Neuronal stem cell (in vitro differentiated cells): ENCODE measurements at regions not wholly inside any gene's neighbourhood (a gene's known extent, or its start where the extent isn't known, plus 50 kb on each side); places are given as distances from the start of the nearest gene placed in this dataset.

Experiments used
- DNase-seq: peaks from one replicate; pipeline ENCODE4 v3.0.0-alpha.2; 2013; ENCODE audit warnings: low spot score
- H2AFZ ChIP-seq: one replicate; pipeline ENCODE4 v1.6.1; 2013; ENCODE audit warnings: mild to moderate bottlenecking, low read length, inconsistent platforms
- H2AK5ac ChIP-seq: 2 replicates; pipeline ENCODE4 v1.6.1; 2013; ENCODE audit warnings: low read depth, mild to moderate bottlenecking, inconsistent platforms, low read length, moderate library complexity, mixed read lengths
- H2BK120ac ChIP-seq: 2 replicates; pipeline ENCODE4 v1.6.1; 2013; ENCODE audit warnings: low read depth, mild to moderate bottlenecking, inconsistent platforms, low read length, moderate library complexity, mixed read lengths
- H2BK12ac ChIP-seq: one replicate; pipeline ENCODE4 v1.6.1; 2013; ENCODE audit warnings: low read length, inconsistent platforms
- H2BK15ac ChIP-seq: 2 replicates; pipeline ENCODE4 v1.6.1; 2013; ENCODE audit warnings: mild to moderate bottlenecking, low read length, inconsistent platforms, mixed read lengths
- H2BK5ac ChIP-seq: one replicate; pipeline ENCODE4 v1.6.1; 2013; ENCODE audit warnings: inconsistent platforms, mild to moderate bottlenecking, low read length, moderate library complexity
- H3K14ac ChIP-seq: one replicate; pipeline ENCODE4 v1.6.1; 2013; ENCODE audit warnings: low read length, inconsistent platforms
- H3K18ac ChIP-seq: 2 replicates; pipeline ENCODE4 v1.6.1; 2013; ENCODE audit warnings: low read length, inconsistent platforms
- H3K23ac ChIP-seq: 2 replicates; pipeline ENCODE4 v1.6.1; 2013; ENCODE audit warnings: low read depth, mild to moderate bottlenecking, mixed read lengths, low read length, inconsistent platforms; ENCODE audit not compliant: poor library complexity
- H3K27ac ChIP-seq: replicated peaks from 3 replicates; pipeline ENCODE4 v1.5.1; 2013; ENCODE audit warnings: low read length, inconsistent platforms
- H3K27me3 ChIP-seq, 3 experiments: 2 replicates each; pipeline ENCODE4 v1.6.1; 2013; ENCODE audit warnings: low read length in 3 of 3, mild to moderate bottlenecking in 2 of 3, inconsistent platforms in 1 of 3, low read depth in 1 of 3, mixed read lengths in 1 of 3, moderate library complexity in 1 of 3; ENCODE audit not compliant: control insufficient read depth in 3 of 3, insufficient read depth in 3 of 3
- H3K36me3 ChIP-seq, 2 donors: replicated peaks in 1 of 2; 2 replicates each; pipeline ENCODE4 v1.6.1; 2013; ENCODE audit warnings: low read length in 2 of 2; ENCODE audit not compliant: control insufficient read depth in 2 of 2, insufficient read depth in 2 of 2
- H3K4ac ChIP-seq: 2 replicates; pipeline ENCODE4 v1.6.1; 2013; ENCODE audit warnings: inconsistent platforms, mild to moderate bottlenecking, low read length, moderate library complexity
- H3K4me1 ChIP-seq, 2 donors: 1 replicate in 1 of 2; 2 replicates in 1 of 2; pipeline ENCODE4 v1.6.1; 2013; ENCODE audit warnings: low read length in 2 of 2, low read depth in 1 of 2; ENCODE audit not compliant: control insufficient read depth in 2 of 2, insufficient read depth in 1 of 2
- H3K4me2 ChIP-seq: one replicate; pipeline ENCODE4 v1.6.1; 2013; ENCODE audit warnings: mild to moderate bottlenecking, low read length, inconsistent platforms; ENCODE audit not compliant: insufficient read depth, poor library complexity, severe bottlenecking
- H3K4me3 ChIP-seq, 2 donors: 2 replicates each; pipeline ENCODE4 v1.5.1; 2013; ENCODE audit warnings: low read length in 2 of 2, mild to moderate bottlenecking in 2 of 2, inconsistent platforms in 1 of 2, moderate library complexity in 1 of 2
- H3K79me1 ChIP-seq: one replicate; pipeline ENCODE4 v1.6.1; 2013; ENCODE audit warnings: low read depth, mild to moderate bottlenecking, inconsistent platforms, low read length, moderate library complexity
- H3K9ac ChIP-seq: one replicate; pipeline ENCODE4 v1.6.1; 2013; ENCODE audit warnings: mild to moderate bottlenecking, low read depth, low read length, inconsistent platforms; ENCODE audit not compliant: poor library complexity
- H3K9me3 ChIP-seq, 2 donors: replicated peaks in 1 of 2; 2 replicates each; pipeline versions ENCODE3 to v1.6.1; 2013; ENCODE audit warnings: low read length in 2 of 2, mild to moderate bottlenecking in 2 of 2, inconsistent platforms in 1 of 2, low read depth in 1 of 2, mixed read lengths in 1 of 2, moderate library complexity in 1 of 2; ENCODE audit not compliant: control insufficient read depth in 2 of 2, insufficient read depth in 1 of 2
- H4K8ac ChIP-seq: one replicate; pipeline ENCODE4 v1.6.1; 2013; ENCODE audit warnings: low read depth, mild to moderate bottlenecking, inconsistent platforms, low read length, moderate library complexity
- H4K91ac ChIP-seq: one replicate; pipeline ENCODE4 v1.6.1; 2013; ENCODE audit warnings: low read length, low read depth, mild to moderate bottlenecking, inconsistent platforms; ENCODE audit not compliant: poor library complexity
- WGBS, 2 donors: extraction: QIAGEN DNeasy Blood & Tissue Kit; methylation state at CpG; one replicate each; pipeline ENCODE4 v1.1.7; 2013; ENCODE audit warnings: missing lambda C conversion rate in 2 of 2, mixed read lengths in 1 of 2; ENCODE audit not compliant: insufficient read length in 2 of 2, insufficient replicate concordance in 1 of 2; ENCODE audit errors: extremely low coverage in 2 of 2; 5-methylcytosine and 5-hydroxymethylcytosine counted together

DNA sequence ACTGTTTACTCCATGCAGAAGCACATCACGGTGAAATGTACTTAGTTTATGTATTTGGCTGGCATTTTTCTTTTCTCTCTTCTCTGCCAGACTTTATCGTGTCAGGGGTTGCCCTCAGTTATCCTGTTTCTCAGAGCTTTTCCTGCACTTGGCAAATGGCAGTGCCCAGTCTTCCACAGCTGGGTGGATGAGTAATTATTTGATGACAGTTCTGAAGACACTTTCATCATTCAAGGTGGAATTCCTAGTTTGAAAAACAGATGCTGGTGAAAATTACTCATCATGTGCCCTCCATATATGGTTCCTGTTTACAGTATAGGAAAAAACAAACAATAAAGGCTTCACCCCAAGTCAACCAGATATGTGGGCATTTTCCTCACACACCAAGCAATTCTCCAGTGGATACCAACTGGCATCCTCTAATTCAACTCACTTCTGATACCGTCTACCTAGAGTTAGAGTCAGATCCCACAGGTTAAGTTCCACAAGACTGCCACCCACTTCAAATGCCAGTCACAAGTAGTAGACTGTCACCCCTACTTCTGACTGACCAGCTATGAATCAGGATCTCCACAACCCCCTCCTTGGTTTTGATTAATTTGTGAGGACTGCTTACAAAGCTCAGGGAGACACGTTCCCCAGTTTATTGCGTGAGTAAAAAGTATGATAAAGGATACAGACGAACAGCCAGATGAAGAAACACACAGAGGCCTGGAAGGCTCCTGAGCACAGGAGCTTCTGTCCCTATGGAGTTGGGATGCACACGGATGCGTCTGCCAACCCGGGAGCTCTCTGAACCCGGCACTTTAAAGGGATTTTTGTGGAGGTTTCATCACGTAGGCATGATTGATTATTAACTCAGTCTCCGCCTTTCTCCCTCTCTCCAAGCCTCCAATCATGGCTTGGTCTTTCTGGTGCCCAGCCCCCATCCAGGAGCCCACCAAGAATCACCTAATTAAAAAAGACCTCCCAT is 72.9 kb downstream of the CLDN34 start:
- no peak overlapping the region for H4K91ac ChIP-seq
- H3K9me3 ChIP-seq = no peaks in the 10 kb centered on the region
- no peak overlapping the region for H3K23ac ChIP-seq
- no peak overlapping the region for H3K4ac ChIP-seq
- no peaks in the 10 kb centered on the region for H3K79me1 ChIP-seq
- H3K14ac ChIP-seq = no peak overlapping the region
- H2AK5ac ChIP-seq = no peak overlapping the region
- peaks cover 0 to 9% of the 10 kb centered on the region in 2 donors for H3K4me1 ChIP-seq
- DNase-seq = no peak
- no peaks in the 10 kb centered on the region for H3K27me3 ChIP-seq
- no peak overlapping the region for H3K27ac ChIP-seq
- no peak overlapping the region for H2BK12ac ChIP-seq
- no peak overlapping the region for H2AFZ ChIP-seq
- no peaks in the 10 kb centered on the region for H3K36me3 ChIP-seq
- no peak overlapping the region for H2BK120ac ChIP-seq
- H3K9ac ChIP-seq = no peak overlapping the region
- no peak overlapping the region for H3K4me3 ChIP-seq
- no peak overlapping the region for H3K4me2 ChIP-seq
- no peak overlapping the region for H3K18ac ChIP-seq
- no peak overlapping the region for H2BK15ac ChIP-seq
- no CpG with 5 or more reads among the region's 12 CpGs for WGBS, 2 donors
- H2BK5ac ChIP-seq = no peak overlapping the region
- H4K8ac ChIP-seq = no peak overlapping the region

DNA sequence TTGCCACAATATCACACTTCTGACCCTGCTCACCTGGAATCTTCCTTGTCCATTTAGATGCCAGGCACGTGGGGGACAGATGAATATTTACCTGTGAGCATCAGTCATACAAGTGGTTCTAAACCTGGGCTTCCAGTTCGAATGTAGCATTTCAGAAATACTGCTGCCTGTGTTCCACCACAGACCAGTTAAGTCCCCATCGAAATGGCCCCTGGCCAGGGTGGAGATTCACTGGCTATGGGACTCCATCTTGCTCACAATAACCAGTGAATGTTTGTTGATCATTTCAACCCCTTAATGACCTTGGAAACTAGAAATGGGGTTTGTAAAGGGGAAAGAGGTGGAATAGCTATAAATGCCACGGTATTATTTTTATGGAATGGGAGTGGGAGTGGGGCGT is 73.8 kb downstream of the CLDN34 start:
- Histone ChIP-seq H2BK15ac (no peak overlapping the region), H3K9me3 (no peaks in the 10 kb centered on the region), H3K36me3 (no peaks in the 10 kb centered on the region), H3K4me2 (no peak overlapping the region), H2AK5ac (no peak overlapping the region), H3K4ac (no peak overlapping the region), H4K91ac (no peak overlapping the region), H3K14ac (no peak overlapping the region), H3K4me1 (peaks cover 0 to 9% of the 10 kb centered on the region in 2 donors), H3K79me1 (peaks cover 2% of the 10 kb centered on the region), H3K23ac (no peak overlapping the region), H2AFZ (no peak overlapping the region), H3K27ac (no peak overlapping the region), H4K8ac (no peak overlapping the region), H3K4me3 (no peak overlapping the region), H3K18ac (no peak overlapping the region), H3K9ac (no peak overlapping the region), H3K27me3 (no peaks in the 10 kb centered on the region), H2BK12ac (no peak overlapping the region), H2BK120ac (no peak overlapping the region), H2BK5ac (no peak overlapping the region)
- no peak for DNase-seq
- WGBS, 2 donors = no CpG with 5 or more reads among the region's 5 CpGs

DNA sequence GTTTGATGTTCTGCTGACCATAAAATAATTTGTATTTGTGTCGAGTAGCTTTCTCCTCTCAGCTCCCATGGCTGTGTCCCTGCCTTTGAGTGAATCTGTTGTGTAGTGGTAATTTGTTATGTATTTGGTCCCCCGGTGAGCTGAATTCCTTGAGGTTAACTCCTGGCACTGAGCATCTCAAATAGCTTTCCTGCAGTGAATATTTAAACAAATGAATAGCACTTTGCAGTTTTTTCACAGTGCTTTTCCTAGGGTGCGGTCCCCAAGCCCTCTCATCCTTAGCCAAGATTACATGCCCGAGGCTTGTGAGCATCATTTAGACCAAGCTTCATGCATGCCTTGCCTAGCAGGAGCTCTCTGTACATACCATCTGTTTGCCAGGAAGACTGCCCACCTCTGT is 74.2 kb downstream of the CLDN34 start:
- Histone ChIP-seq H3K18ac (no peak overlapping the region), H2BK15ac (no peak overlapping the region), H3K4ac (no peak overlapping the region), H3K4me1 (peaks cover 0 to 9% of the 10 kb centered on the region in 2 donors), H3K79me1 (peaks cover 2% of the 10 kb centered on the region), H4K91ac (no peak overlapping the region), H2BK12ac (no peak overlapping the region), H2BK5ac (no peak overlapping the region), H2AK5ac (no peak overlapping the region), H3K27me3 (no peaks in the 10 kb centered on the region), H4K8ac (no peak overlapping the region), H3K9ac (no peak overlapping the region), H3K36me3 (no peaks in the 10 kb centered on the region), H3K14ac (no peak overlapping the region), H3K9me3 (no peaks in the 10 kb centered on the region), H2BK120ac (no peak overlapping the region), H3K27ac (no peak overlapping the region), H3K4me3 (no peak overlapping the region), H3K23ac (no peak overlapping the region), H2AFZ (no peak overlapping the region), H3K4me2 (no peak overlapping the region)
- no peak for DNase-seq
- WGBS, 2 donors = no CpG with 5 or more reads among the region's 4 CpGs

DNA sequence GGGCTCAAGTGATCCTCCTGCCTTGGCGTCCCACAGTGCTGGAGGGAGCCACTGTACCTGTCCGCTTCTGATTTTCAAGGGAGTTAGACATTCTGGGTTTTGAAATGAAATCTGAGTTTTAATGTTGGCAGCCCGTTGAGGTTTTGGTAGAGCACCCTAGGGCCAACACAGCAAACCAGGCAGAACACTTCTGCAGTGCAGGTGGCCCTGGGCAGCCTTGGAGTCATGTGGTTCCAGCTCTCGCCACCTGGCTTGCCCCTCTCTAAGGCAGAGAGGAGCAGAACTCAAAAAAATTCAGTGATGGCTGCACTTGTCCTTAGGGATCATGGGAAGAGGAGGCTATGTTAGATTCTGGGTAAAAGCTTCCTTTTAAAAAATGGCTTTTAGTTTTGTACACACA is 74.9 kb downstream of the CLDN34 start:
- no peak overlapping the region for H3K4me3 ChIP-seq
- no peak overlapping the region for H2BK5ac ChIP-seq
- H3K27me3 ChIP-seq = no peaks in the 10 kb centered on the region
- H3K23ac ChIP-seq = no peak overlapping the region
- no peak overlapping the region for H3K18ac ChIP-seq
- H3K36me3 ChIP-seq = no peaks in the 10 kb centered on the region
- H3K79me1 ChIP-seq = peaks cover 2% of the 10 kb centered on the region
- H3K4me2 ChIP-seq = no peak overlapping the region
- no peak overlapping the region for H3K9ac ChIP-seq
- no peak for DNase-seq
- H2BK120ac ChIP-seq = no peak overlapping the region
- H3K27ac ChIP-seq = no peak overlapping the region
- no peak overlapping the region for H3K4ac ChIP-seq
- no peak overlapping the region for H2BK12ac ChIP-seq
- H2AFZ ChIP-seq = no peak overlapping the region
- H2AK5ac ChIP-seq = no peak overlapping the region
- H3K14ac ChIP-seq = no peak overlapping the region
- H3K9me3 ChIP-seq = no peaks in the 10 kb centered on the region
- no peak overlapping the region for H4K8ac ChIP-seq
- H2BK15ac ChIP-seq = no peak overlapping the region
- no CpG with 5 or more reads among the region's 4 CpGs for WGBS, 2 donors
- no peak overlapping the region for H4K91ac ChIP-seq
- H3K4me1 ChIP-seq = peaks cover 0 to 9% of the 10 kb centered on the region in 2 donors
